ENCODE measurements at regions not wholly inside any gene's neighbourhood (a gene's known extent, or its start where the extent isn't known, plus 50 kb on each side); places are given as distances from the start of the nearest gene placed in this dataset.

GRCh38 chr9:26755476-26755875 lies 137.1 kb downstream of the CAAP1 start:
- no peak for TF ChIP-seq POLR2AphosphoS5 (IDR thresholded peaks at IDR 0.05; ENCODE audit: low read depth, low read length)
- no peak for TF ChIP-seq REST (IDR thresholded peaks at IDR 0.05; ENCODE audit: insufficient read depth in 1 of 2, low read depth in 2 of 2, low read length in 2 of 2)
- no peak for TF ChIP-seq TAF1 (IDR thresholded peaks at IDR 0.05; ENCODE audit: borderline replicate concordance, insufficient read depth, low read length)
- no peak for TF ChIP-seq SIN3A (IDR thresholded peaks at IDR 0.05; ENCODE audit: borderline replicate concordance, insufficient read depth, low read length)
- no peak for TF ChIP-seq FOXP2 (optimal IDR thresholded peaks at IDR 0.05; ENCODE audit: borderline replicate concordance, extremely low read depth, extremely low read length, insufficient read depth)

Measured in PFSK-1 (cell line).